T-helper 1 cell treated with Interleukin-12 subunit alpha and Interleukin-12 subunit beta and Interleukin-4 antibody, amounts not matched to agents 30 μg/mL and 1 μg/mL, for 36 hours (primary cell): ENCODE measurements at regions not wholly inside any gene's neighbourhood (a gene's known extent, or its start where the extent isn't known, plus 50 kb on each side); places are given as distances from the start of the nearest gene placed in this dataset.

Source experiments
- H3K27ac Mint-ChIP-seq: one replicate; pipeline ENCODE4 v1.8.0; 2021; ENCODE audit warnings: mild to moderate bottlenecking, mixed read lengths
- H3K27me3 Mint-ChIP-seq: one replicate; pipeline ENCODE4 v1.8.0; 2021; ENCODE audit warnings: low read depth, mixed read lengths
- H3K36me3 Mint-ChIP-seq: one replicate; pipeline ENCODE4 v1.8.0; 2021; ENCODE audit warnings: low read depth, mixed read lengths
- H3K4me1 Mint-ChIP-seq: one replicate; pipeline ENCODE4 v1.8.0; 2021; ENCODE audit warnings: low read depth, mixed read lengths
- H3K4me3 Mint-ChIP-seq: one replicate; pipeline ENCODE4 v1.8.0; 2021; ENCODE audit warnings: mild to moderate bottlenecking, moderate library complexity, mixed read lengths
- H3K9me3 Mint-ChIP-seq: one replicate; pipeline ENCODE4 v1.8.0; 2021; ENCODE audit warnings: mixed read lengths

GRCh38 chr12:84356224-84356623 lies 556.4 kb downstream of the SLC6A15 start:
- Mint-ChIP-seq H3K36me3 (no peaks in the 10 kb centered on the region), H3K9me3 (no peaks in the 10 kb centered on the region), H3K27me3 (no peaks in the 10 kb centered on the region), H3K4me1 (no peaks in the 10 kb centered on the region), H3K4me3 (no peak overlapping the region), H3K27ac (no peak overlapping the region)

GRCh38 chr12:84355561-84355960 lies 557.0 kb downstream of the SLC6A15 start:
- Mint-ChIP-seq H3K27ac (no peak overlapping the region), H3K36me3 (no peaks in the 10 kb centered on the region), H3K9me3 (no peaks in the 10 kb centered on the region), H3K4me3 (no peak overlapping the region), H3K27me3 (no peaks in the 10 kb centered on the region), H3K4me1 (no peaks in the 10 kb centered on the region)

GRCh38 chr12:84348582-84348981 lies 564.0 kb downstream of the SLC6A15 start:
- Mint-ChIP-seq H3K27ac (no peak overlapping the region), H3K36me3 (no peaks in the 10 kb centered on the region), H3K27me3 (no peaks in the 10 kb centered on the region), H3K9me3 (peaks cover 3% of the 10 kb centered on the region), H3K4me3 (no peak overlapping the region), H3K4me1 (no peaks in the 10 kb centered on the region)

GRCh38 chr12:84341467-84342193 lies 571.0 kb downstream of the SLC6A15 start:
- Mint-ChIP-seq H3K27me3 (no peaks in the 10 kb centered on the region), H3K4me1 (no peaks in the 10 kb centered on the region), H3K4me3 (no peak overlapping the region)

GRCh38 chr12:84336231-84336630 lies 576.4 kb downstream of the SLC6A15 start:
- Mint-ChIP-seq H3K4me3 (no peak overlapping the region), H3K36me3 (no peaks in the 10 kb centered on the region), H3K9me3 (no peaks in the 10 kb centered on the region), H3K4me1 (no peaks in the 10 kb centered on the region), H3K27ac (no peak overlapping the region), H3K27me3 (no peaks in the 10 kb centered on the region)

More at GRCh38 chr12:84341467-84342193, 571.0 kb downstream of the SLC6A15 start:
- Mint-ChIP-seq H3K27ac (no peak overlapping the region), H3K36me3 (no peaks in the 10 kb centered on the region), H3K9me3 (peaks cover 3% of the 10 kb centered on the region)

- Mint-ChIP-seq H3K36me3 (no peaks in the 10 kb centered on the region), H3K9me3 (no peaks in the 10 kb centered on the region), H3K4me1 (no peaks in the 10 kb centered on the region), H3K27me3 (no peaks in the 10 kb centered on the region), H3K4me3 (no peak overlapping the region), H3K27ac (no peak overlapping the region)
Observed at GRCh38 chr12:84329938-84330337, 582.7 kb downstream of the SLC6A15 start.

- Mint-ChIP-seq H3K27ac (no peak overlapping the region), H3K9me3 (peaks cover 9% of the 10 kb centered on the region), H3K4me3 (no peak overlapping the region), H3K27me3 (no peaks in the 10 kb centered on the region), H3K4me1 (no peaks in the 10 kb centered on the region), H3K36me3 (no peaks in the 10 kb centered on the region)
Observed at GRCh38 chr12:84315926-84316325, 596.7 kb downstream of the SLC6A15 start.

GRCh38 chr12:84313323-84313675 lies 599.3 kb downstream of the SLC6A15 start:
- no peak overlapping the region for H3K4me3 Mint-ChIP-seq
- H3K36me3 Mint-ChIP-seq = no peaks in the 10 kb centered on the region
- H3K9me3 Mint-ChIP-seq = peaks cover 9% of the 10 kb centered on the region
- no peak overlapping the region for H3K27ac Mint-ChIP-seq
- H3K27me3 Mint-ChIP-seq = no peaks in the 10 kb centered on the region
- no peaks in the 10 kb centered on the region for H3K4me1 Mint-ChIP-seq

- Mint-ChIP-seq H3K4me3 (no peak overlapping the region), H3K36me3 (no peaks in the 10 kb centered on the region), H3K27me3 (no peaks in the 10 kb centered on the region), H3K27ac (no peak overlapping the region), H3K9me3 (peaks cover 8% of the 10 kb centered on the region), H3K4me1 (no peaks in the 10 kb centered on the region)
Observed at GRCh38 chr12:84308211-84308610, 604.4 kb downstream of the SLC6A15 start.

- Mint-ChIP-seq H3K27ac (no peak overlapping the region), H3K27me3 (no peaks in the 10 kb centered on the region), H3K36me3 (no peaks in the 10 kb centered on the region), H3K4me3 (no peak overlapping the region), H3K4me1 (no peaks in the 10 kb centered on the region), H3K9me3 (peaks cover 4% of the 10 kb centered on the region)
Observed at GRCh38 chr12:84305144-84305543, 607.5 kb downstream of the SLC6A15 start.

GRCh38 chr12:84294246-84294645 lies 618.4 kb downstream of the SLC6A15 start:
- Mint-ChIP-seq H3K4me1 (no peaks in the 10 kb centered on the region), H3K36me3 (no peaks in the 10 kb centered on the region), H3K27me3 (no peaks in the 10 kb centered on the region), H3K4me3 (no peak overlapping the region), H3K9me3 (peaks cover 3% of the 10 kb centered on the region), H3K27ac (no peak overlapping the region)

GRCh38 chr12:84290168-84290567 lies 622.4 kb downstream of the SLC6A15 start:
- H3K4me1 Mint-ChIP-seq = no peaks in the 10 kb centered on the region
- H3K9me3 Mint-ChIP-seq = no peaks in the 10 kb centered on the region
- no peaks in the 10 kb centered on the region for H3K27me3 Mint-ChIP-seq
- H3K36me3 Mint-ChIP-seq = no peaks in the 10 kb centered on the region
- no peak overlapping the region for H3K27ac Mint-ChIP-seq
- H3K4me3 Mint-ChIP-seq = no peak overlapping the region

- no peaks in the 10 kb centered on the region for H3K36me3 Mint-ChIP-seq
- no peaks in the 10 kb centered on the region for H3K4me1 Mint-ChIP-seq
- no peak overlapping the region for H3K4me3 Mint-ChIP-seq
- no peaks in the 10 kb centered on the region for H3K27me3 Mint-ChIP-seq
- no peak overlapping the region for H3K27ac Mint-ChIP-seq
- no peaks in the 10 kb centered on the region for H3K9me3 Mint-ChIP-seq
Observed at GRCh38 chr12:84277986-84278385, 634.6 kb downstream of the SLC6A15 start.

GRCh38 chr12:84276215-84276614 lies 636.4 kb downstream of the SLC6A15 start:
- Mint-ChIP-seq H3K4me3 (no peak overlapping the region), H3K4me1 (no peaks in the 10 kb centered on the region), H3K9me3 (no peaks in the 10 kb centered on the region), H3K27me3 (no peaks in the 10 kb centered on the region), H3K27ac (no peak overlapping the region), H3K36me3 (no peaks in the 10 kb centered on the region)

- no peaks in the 10 kb centered on the region for H3K4me1 Mint-ChIP-seq
- H3K27me3 Mint-ChIP-seq = no peaks in the 10 kb centered on the region
- H3K36me3 Mint-ChIP-seq = no peaks in the 10 kb centered on the region
- no peak overlapping the region for H3K4me3 Mint-ChIP-seq
- H3K9me3 Mint-ChIP-seq = no peaks in the 10 kb centered on the region
- no peak overlapping the region for H3K27ac Mint-ChIP-seq
Observed at GRCh38 chr12:84272324-84272723, 640.3 kb downstream of the SLC6A15 start.
